Astrocyte (in vitro differentiated cells and primary cell): ENCODE measurements at regions not wholly inside any gene's neighbourhood (a gene's known extent, or its start where the extent isn't known, plus 50 kb on each side); places are given as distances from the start of the nearest gene placed in this dataset.

ENCODE experiments used
- DNase-seq: peaks from one replicate; pipeline ENCODE4 v3.0.0-alpha.2; 2010; ENCODE audit warnings: low read depth
- FAIRE-seq: peaks from 2 replicates; lab custom pipeline; 2011; peaks lifted over from hg19 to GRCh38; lab: Jason Lieb, UNC
- H2AFZ ChIP-seq: 2 replicates; pipeline ENCODE4 v1.6.0; 2012; ENCODE audit warnings: low read depth, low read length, inconsistent platforms
- H3K27ac ChIP-seq: 2 replicates; pipeline ENCODE4 v1.5.1; 2011; ENCODE audit warnings: low read depth, low read length, inconsistent platforms
- H3K27me3 ChIP-seq: 2 replicates; pipeline ENCODE4 v1.6.0; 2011; ENCODE audit warnings: low read length, inconsistent platforms; ENCODE audit not compliant: insufficient read depth
- H3K36me3 ChIP-seq: 2 replicates; pipeline ENCODE4 v1.5.1; 2011; ENCODE audit warnings: low read length, inconsistent platforms; ENCODE audit not compliant: insufficient read depth
- H3K4me1 ChIP-seq: 2 replicates; pipeline ENCODE4 v1.5.1; 2011; ENCODE audit warnings: low read length, inconsistent platforms; ENCODE audit not compliant: insufficient read depth
- H3K4me2 ChIP-seq: 2 replicates; pipeline ENCODE4 v1.6.0; 2012; ENCODE audit warnings: low read length, inconsistent platforms
- H3K4me3 ChIP-seq: 2 replicates; pipeline ENCODE4 v1.5.1; 2011; ENCODE audit warnings: low read depth, mild to moderate bottlenecking, low read length, inconsistent platforms; ENCODE audit not compliant: insufficient read depth
- H3K79me2 ChIP-seq: 2 replicates; pipeline ENCODE4 v1.6.0; 2012; ENCODE audit warnings: mild to moderate bottlenecking, low read length, inconsistent platforms; ENCODE audit not compliant: insufficient read depth
- H3K9ac ChIP-seq: 2 replicates; pipeline ENCODE4 v1.6.0; 2012; ENCODE audit warnings: mild to moderate bottlenecking, low read length, inconsistent platforms
- H3K9me3 ChIP-seq: 2 replicates; pipeline ENCODE4 v1.5.1; 2012; ENCODE audit warnings: low read depth, mild to moderate bottlenecking, low read length, inconsistent platforms; ENCODE audit not compliant: insufficient read depth
- H4K20me1 ChIP-seq: 2 replicates; pipeline ENCODE4 v1.6.0; 2012; ENCODE audit warnings: low read length, inconsistent platforms; ENCODE audit not compliant: insufficient read depth
- H3K27ac Mint-ChIP-seq: one replicate; pipeline ENCODE4 v1.8.0; 2021; ENCODE audit warnings: mild to moderate bottlenecking, mixed read lengths; ENCODE audit not compliant: unreplicated experiment
- H3K27me3 Mint-ChIP-seq: one replicate; pipeline ENCODE4 v1.8.0; 2021; ENCODE audit warnings: low read depth, mixed read lengths; ENCODE audit not compliant: unreplicated experiment
- H3K36me3 Mint-ChIP-seq: one replicate; pipeline ENCODE4 v1.8.0; 2021; ENCODE audit warnings: low read depth, mixed read lengths; ENCODE audit not compliant: unreplicated experiment
- H3K4me1 Mint-ChIP-seq: one replicate; pipeline ENCODE4 v1.8.0; 2021; ENCODE audit warnings: low read depth, mixed read lengths; ENCODE audit not compliant: unreplicated experiment
- H3K4me3 Mint-ChIP-seq: one replicate; pipeline ENCODE4 v1.8.0; 2021; ENCODE audit warnings: mild to moderate bottlenecking, moderate library complexity, mixed read lengths; ENCODE audit not compliant: unreplicated experiment
- H3K9me3 Mint-ChIP-seq: one replicate; pipeline ENCODE4 v1.8.0; 2021; ENCODE audit warnings: mild to moderate bottlenecking, mixed read lengths; ENCODE audit not compliant: unreplicated experiment
- CTCF ChIP-seq: IDR thresholded peaks from 2 replicates; pipeline ENCODE4 v1.5.1; 2011; ENCODE audit warnings: low read depth, mild to moderate bottlenecking, inconsistent platforms, low read length, moderate library complexity; ENCODE audit not compliant: insufficient read depth
- EZH2 ChIP-seq: IDR thresholded peaks from 2 replicates; pipeline ENCODE4 v1.6.1; 2012; ENCODE audit warnings: mild to moderate bottlenecking, low read length, inconsistent platforms; ENCODE audit not compliant: insufficient read depth

DNA sequence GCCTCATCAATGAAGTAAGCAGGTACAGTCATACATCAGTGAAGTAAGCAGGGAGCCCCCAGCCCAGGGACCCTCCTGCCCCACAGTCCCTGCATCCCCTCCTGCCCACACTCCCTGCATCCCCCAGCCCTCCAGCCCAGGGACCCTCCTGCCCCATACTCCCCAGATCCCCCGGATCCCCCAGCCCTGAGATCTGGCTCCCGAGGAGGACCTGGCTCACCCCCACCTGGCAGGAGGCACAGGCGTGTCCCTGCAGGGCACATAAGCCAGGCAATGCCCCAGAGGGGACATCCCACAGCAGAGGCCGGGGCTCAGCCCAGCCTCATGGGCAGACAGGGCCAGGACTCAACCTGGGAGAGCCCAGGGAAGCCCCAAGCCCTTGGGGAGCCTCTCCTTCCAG lies 53.6 kb upstream of the TPM4 start:
- Mint-ChIP-seq H3K4me3 (no peak overlapping the region), H3K36me3 (no peaks in the 10 kb centered on the region), H3K27me3 (peaks cover 2% of the 10 kb centered on the region), H3K9me3 (peaks cover 12% of the 10 kb centered on the region), H3K27ac (no peak overlapping the region), H3K4me1 (no peaks in the 10 kb centered on the region)
- no peaks in the 10 kb centered on the region for H4K20me1 ChIP-seq
- no peak overlapping the region for H3K4me2 ChIP-seq
- DNase-seq = no peak
- no peaks in the 10 kb centered on the region for H3K9me3 ChIP-seq
- no peak for FAIRE-seq
- H3K27me3 ChIP-seq = no peaks in the 10 kb centered on the region
- no peak overlapping the region for H3K9ac ChIP-seq
- H3K4me3 ChIP-seq = no peak overlapping the region
- H3K36me3 ChIP-seq = no peaks in the 10 kb centered on the region
- TF ChIP-seq EZH2 (no peak), CTCF (no peak)
- no peaks in the 10 kb centered on the region for H3K4me1 ChIP-seq
- no peak overlapping the region for H2AFZ ChIP-seq
- no peaks in the 10 kb centered on the region for H3K79me2 ChIP-seq
- no peak overlapping the region for H3K27ac ChIP-seq

- Histone ChIP-seq H3K4me2 (no peak overlapping the region), H3K27ac (no peak overlapping the region), H2AFZ (no peak overlapping the region), H3K9me3 (no peaks in the 10 kb centered on the region), H3K79me2 (no peaks in the 10 kb centered on the region), H3K36me3 (no peaks in the 10 kb centered on the region), H3K4me3 (no peak overlapping the region), H4K20me1 (no peaks in the 10 kb centered on the region), H3K4me1 (no peaks in the 10 kb centered on the region), H3K27me3 (no peaks in the 10 kb centered on the region), H3K9ac (no peak overlapping the region)
- Mint-ChIP-seq H3K36me3 (no peaks in the 10 kb centered on the region), H3K4me3 (no peak overlapping the region), H3K27me3 (peaks cover 2% of the 10 kb centered on the region), H3K27ac (no peak overlapping the region), H3K4me1 (no peaks in the 10 kb centered on the region), H3K9me3 (peaks cover 9% of the 10 kb centered on the region)
- FAIRE-seq (no peak), DNase-seq (no peak)
- TF ChIP-seq EZH2 = no peak
- no peak for TF ChIP-seq CTCF
Observed at GRCh38 chr19:16023146-16023915, 53.0 kb upstream of the TPM4 start.
